ENCODE measurements at regions not wholly inside any gene's neighbourhood (a gene's known extent, or its start where the extent isn't known, plus 50 kb on each side); places are given as distances from the start of the nearest gene placed in this dataset.
A peak's percentile ranks its signal among the peaks of the same experiment; 100 is the strongest.

GRCh38 chr4:101593666-101594065, 196.9 kb upstream of the BANK1 start:
- no peak for DNase-seq (ENCODE audit: low read depth)

GRCh38 chr4:101584306-101584705, 206.2 kb upstream of the BANK1 start:
- no peak for DNase-seq (ENCODE audit: low read depth)

GRCh38 chr4:101563126-101563525, 215.8 kb upstream of the PPP3CA start:
- no peak for DNase-seq (ENCODE audit: low read depth)

- no peak for DNase-seq (ENCODE audit: low read depth)
Measured at GRCh38 chr4:101556842-101557241, 209.5 kb upstream of the PPP3CA start.

GRCh38 chr4:101555341-101555880, 208.1 kb upstream of the PPP3CA start:
- DNase-seq (ENCODE audit: low read depth) = no peak

GRCh38 chr4:101540336-101540735, 193.0 kb upstream of the PPP3CA start:
- no peak for DNase-seq (ENCODE audit: low read depth)

- no peak for DNase-seq (ENCODE audit: low read depth)
Measured at GRCh38 chr4:101528526-101528925, 181.2 kb upstream of the PPP3CA start.

- peak; percentile 33 for DNase-seq (ENCODE audit: low read depth)
Measured at GRCh38 chr4:101527188-101527587, 179.9 kb upstream of the PPP3CA start.

GRCh38 chr4:101515566-101515965, 168.2 kb upstream of the PPP3CA start:
- no peak for DNase-seq (ENCODE audit: low read depth)

GRCh38 chr4:101515099-101515498, 167.8 kb upstream of the PPP3CA start:
- DNase-seq (ENCODE audit: low read depth) = no peak

GRCh38 chr4:101512416-101512815, 165.1 kb upstream of the PPP3CA start:
- no peak for DNase-seq (ENCODE audit: low read depth)

GRCh38 chr4:101501421-101501820, 154.1 kb upstream of the PPP3CA start:
- DNase-seq (ENCODE audit: low read depth) = no peak

GRCh38 chr4:101500742-101501141, 153.4 kb upstream of the PPP3CA start:
- no peak for DNase-seq (ENCODE audit: low read depth)

GRCh38 chr4:101475246-101475645, 127.9 kb upstream of the PPP3CA start:
- DNase-seq (ENCODE audit: low read depth) = no peak

- no peak for DNase-seq (ENCODE audit: low read depth)
Measured at GRCh38 chr4:101471201-101471600, 123.9 kb upstream of the PPP3CA start.

GRCh38 chr4:101464596-101464995, 117.3 kb upstream of the PPP3CA start:
- no peak for DNase-seq (ENCODE audit: low read depth)

GRCh38 chr4:101458914-101459313, 111.6 kb upstream of the PPP3CA start:
- no peak for DNase-seq (ENCODE audit: low read depth)

- DNase-seq (ENCODE audit: low read depth) = no peak
Measured at GRCh38 chr4:101458473-101458872, 111.1 kb upstream of the PPP3CA start.

GRCh38 chr4:101451086-101451485, 103.8 kb upstream of the PPP3CA start:
- no peak for DNase-seq (ENCODE audit: low read depth)

GRCh38 chr4:101441446-101441845, 94.1 kb upstream of the PPP3CA start:
- DNase-seq (ENCODE audit: low read depth) = no peak

GRCh38 chr4:101439926-101440325, 92.6 kb upstream of the PPP3CA start:
- DNase-seq (ENCODE audit: low read depth) = no peak

- DNase-seq (ENCODE audit: low read depth) = no peak
Measured at GRCh38 chr4:101421386-101421785, 74.1 kb upstream of the PPP3CA start.

- no peak for DNase-seq (ENCODE audit: low read depth)
Measured at GRCh38 chr4:101420661-101421060, 73.3 kb upstream of the PPP3CA start.

GRCh38 chr4:101419336-101420135, 72.2 kb upstream of the PPP3CA start:
- no peak for DNase-seq (ENCODE audit: low read depth)

Data from stimulated activated CD8-positive, alpha-beta memory T cell treated with anti-CD3 and anti-CD28 coated beads, Interleukin-12 subunit alpha, Interleukin-12 subunit beta, amount 100 ng/mL, for 1 hour (primary cell).